ENCODE measurements at regions not wholly inside any gene's neighbourhood (a gene's known extent, or its start where the extent isn't known, plus 50 kb on each side); places are given as distances from the start of the nearest gene placed in this dataset.

DNA sequence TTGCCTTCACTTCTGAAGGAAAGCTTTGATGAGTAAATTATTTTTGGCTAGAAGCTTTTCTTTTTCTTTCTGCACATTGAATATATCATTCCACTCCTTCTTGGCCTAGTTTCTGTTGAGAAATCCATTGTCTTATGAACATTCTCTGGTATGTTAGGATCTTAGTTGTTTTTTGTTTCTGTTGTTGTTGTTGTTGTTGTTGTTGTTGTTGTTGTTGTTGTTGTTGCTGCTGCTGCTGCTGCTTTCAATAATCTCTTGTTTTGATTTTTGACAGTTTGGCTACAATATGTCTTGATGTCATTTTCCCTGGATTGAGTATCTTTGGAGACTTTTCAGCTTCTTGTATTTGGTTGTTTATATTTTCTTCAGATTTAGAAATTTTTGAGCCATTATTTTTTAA, 836.5 kb upstream of the MAN1A1 start:
- H3K9me3 ChIP-seq (ENCODE audit: control insufficient read depth, insufficient read depth, low read length) = peaks cover 10% of the 10 kb centered on the region; the same call in 1 of the 2 replicates
- DNase-seq (ENCODE audit: low read depth, low spot score) = no peak
- H3K4me3 ChIP-seq (ENCODE audit: low read depth, low read length) = no peak overlapping the region
- ChIA-PET CTCF (no interaction called here), POLR2A (no interaction called here)
- no peak overlapping the region for H3K27ac ChIP-seq (ENCODE audit: low read depth, low read length)
- H3K27me3 ChIP-seq (ENCODE audit: control insufficient read depth, insufficient read depth, low read length) = no peaks in the 10 kb centered on the region
- TF ChIP-seq, protein P1, sequence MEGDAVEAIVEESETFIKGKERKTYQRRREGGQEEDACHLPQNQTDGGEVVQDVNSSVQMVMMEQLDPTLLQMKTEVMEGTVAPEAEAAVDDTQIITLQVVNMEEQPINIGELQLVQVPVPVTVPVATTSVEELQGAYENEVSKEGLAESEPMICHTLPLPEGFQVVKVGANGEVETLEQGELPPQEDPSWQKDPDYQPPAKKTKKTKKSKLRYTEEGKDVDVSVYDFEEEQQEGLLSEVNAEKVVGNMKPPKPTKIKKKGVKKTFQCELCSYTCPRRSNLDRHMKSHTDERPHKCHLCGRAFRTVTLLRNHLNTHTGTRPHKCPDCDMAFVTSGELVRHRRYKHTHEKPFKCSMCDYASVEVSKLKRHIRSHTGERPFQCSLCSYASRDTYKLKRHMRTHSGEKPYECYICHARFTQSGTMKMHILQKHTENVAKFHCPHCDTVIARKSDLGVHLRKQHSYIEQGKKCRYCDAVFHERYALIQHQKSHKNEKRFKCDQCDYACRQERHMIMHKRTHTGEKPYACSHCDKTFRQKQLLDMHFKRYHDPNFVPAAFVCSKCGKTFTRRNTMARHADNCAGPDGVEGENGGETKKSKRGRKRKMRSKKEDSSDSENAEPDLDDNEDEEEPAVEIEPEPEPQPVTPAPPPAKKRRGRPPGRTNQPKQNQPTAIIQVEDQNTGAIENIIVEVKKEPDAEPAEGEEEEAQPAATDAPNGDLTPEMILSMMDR (IDR thresholded peaks at IDR 0.05; ENCODE audit: low read depth, low read length) = no peak

DNA sequence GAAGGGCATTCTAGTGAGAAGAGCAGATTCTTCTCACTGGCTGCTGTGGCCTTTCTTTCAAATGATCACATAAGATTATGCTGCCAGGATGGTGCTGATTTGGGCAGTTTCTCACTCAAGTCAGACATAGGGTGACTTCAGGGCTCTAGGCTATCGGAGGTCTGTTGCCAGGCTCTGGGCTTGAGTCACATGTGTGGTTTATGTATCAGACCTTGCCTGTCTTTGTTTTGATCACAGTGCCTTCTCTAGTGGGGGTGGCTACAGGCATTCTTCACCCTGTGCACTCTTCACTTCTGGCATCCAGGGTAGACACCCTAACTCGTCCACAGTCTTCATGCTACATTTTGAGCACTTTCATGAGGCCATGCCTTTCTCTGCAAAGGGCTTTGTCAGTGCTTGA, 823.7 kb upstream of the MAN1A1 start:
- H3K4me3 ChIP-seq (ENCODE audit: low read depth, low read length) = no peak overlapping the region
- no peak for DNase-seq (ENCODE audit: low read depth, low spot score)
- POLR2A ChIA-PET = no interaction called here
- no peaks in the 10 kb centered on the region for H3K27me3 ChIP-seq (ENCODE audit: control insufficient read depth, insufficient read depth, low read length)
- H3K27ac ChIP-seq (ENCODE audit: low read depth, low read length) = no peak overlapping the region
- no peaks in the 10 kb centered on the region for H3K9me3 ChIP-seq (ENCODE audit: control insufficient read depth, insufficient read depth, low read length)
- TF ChIP-seq, protein P1 (IDR thresholded peaks at IDR 0.05; ENCODE audit: low read depth, low read length) = no peak
- CTCF ChIA-PET = no interaction called here

DNA sequence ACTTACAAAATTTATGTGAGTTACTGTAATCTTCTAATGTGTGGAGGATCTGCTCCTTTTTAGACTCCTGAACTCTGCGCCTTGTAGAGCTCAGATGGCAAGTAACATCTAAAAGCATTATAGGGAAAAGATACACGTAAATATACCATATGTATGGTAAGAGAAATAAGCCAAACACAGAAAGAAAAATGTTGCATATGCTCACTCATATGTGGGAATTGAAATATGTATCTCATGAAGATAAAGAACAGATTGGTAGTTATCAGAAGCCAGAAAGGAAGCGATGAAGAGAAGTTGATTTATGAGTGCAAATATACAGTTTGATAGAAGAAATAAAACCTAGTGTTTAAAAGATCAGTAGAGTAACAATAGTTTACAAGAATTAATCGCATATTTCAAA, 815.0 kb upstream of the MAN1A1 start:
- CTCF ChIA-PET = no interaction called here
- POLR2A ChIA-PET = no interaction called here
- H3K9me3 ChIP-seq (ENCODE audit: control insufficient read depth, insufficient read depth, low read length) = no peaks in the 10 kb centered on the region
- no peaks in the 10 kb centered on the region for H3K27me3 ChIP-seq (ENCODE audit: control insufficient read depth, insufficient read depth, low read length)
- DNase-seq (ENCODE audit: low read depth, low spot score) = no peak
- H3K27ac ChIP-seq (ENCODE audit: low read depth, low read length) = no peak overlapping the region
- H3K4me3 ChIP-seq (ENCODE audit: low read depth, low read length) = no peak overlapping the region
- TF ChIP-seq, protein P1 (IDR thresholded peaks at IDR 0.05; ENCODE audit: low read depth, low read length) = no peak

DNA sequence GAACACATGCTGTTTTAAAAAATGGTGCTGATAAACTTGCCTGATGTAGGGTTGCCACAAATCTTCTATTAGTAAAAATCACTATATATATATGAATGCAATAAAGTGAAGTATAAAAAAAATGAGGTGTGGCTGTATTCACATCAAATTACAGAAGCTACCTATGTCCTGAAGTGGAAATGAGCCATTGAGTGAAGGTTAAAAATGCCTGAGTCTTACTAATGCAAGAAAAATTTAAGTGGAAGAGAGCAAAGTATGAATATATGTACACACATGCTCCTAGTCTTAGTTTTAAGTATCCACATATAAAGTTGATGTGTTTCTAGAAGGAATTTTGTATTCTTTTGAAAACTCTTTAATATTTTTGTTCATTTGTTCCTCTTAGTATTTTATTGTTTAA, 808.3 kb upstream of the MAN1A1 start:
- DNase-seq (ENCODE audit: low read depth, low spot score) = no peak

DNA sequence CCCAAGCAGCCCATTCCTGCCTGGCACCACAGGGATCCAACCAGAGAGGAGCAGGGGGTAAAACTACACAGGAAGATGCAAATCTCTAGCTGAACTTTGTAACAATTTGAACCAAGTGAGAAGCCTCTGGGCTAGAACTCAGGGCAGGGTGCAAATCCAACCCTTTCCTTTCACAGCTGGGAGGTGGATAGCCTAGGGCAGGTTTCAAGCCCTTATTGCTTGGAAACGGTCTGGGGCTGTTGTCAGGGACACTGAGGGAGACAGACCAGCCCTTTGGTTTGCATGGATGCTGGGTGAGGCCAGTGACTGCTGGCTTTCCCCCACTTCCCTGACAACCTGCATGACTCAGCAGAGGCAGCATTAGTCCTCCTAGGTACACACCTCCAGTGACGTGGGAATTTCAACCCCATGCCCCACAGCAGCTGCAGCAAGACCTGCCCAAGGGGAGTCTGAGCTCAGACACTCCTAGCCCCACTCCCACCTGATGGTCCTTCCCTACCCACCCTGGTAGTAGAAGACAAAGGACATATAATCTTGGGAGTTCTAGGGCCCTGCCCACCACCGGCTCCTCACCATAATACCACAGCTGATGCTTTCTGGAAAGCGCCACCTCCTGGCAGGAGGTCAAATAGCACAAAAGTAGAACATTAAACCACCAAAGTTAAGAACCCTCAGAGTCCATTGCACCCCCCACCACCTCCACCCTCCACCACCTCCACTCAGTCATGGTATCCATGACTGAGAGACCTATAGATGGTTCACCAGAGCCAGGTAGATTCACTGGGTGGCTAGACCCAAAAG, 797.7 kb upstream of the MAN1A1 start:
- Histone ChIP-seq H3K4me3 (ENCODE audit: low read depth, low read length) (no peak overlapping the region), H3K27ac (ENCODE audit: low read depth, low read length) (no peak overlapping the region), H3K27me3 (ENCODE audit: control insufficient read depth, insufficient read depth, low read length) (no peaks in the 10 kb centered on the region), H3K9me3 (ENCODE audit: control insufficient read depth, insufficient read depth, low read length) (peaks cover 9% of the 10 kb centered on the region; the same call in 1 of the 2 replicates)
- CTCF ChIA-PET = no interaction called here
- DNase-seq (ENCODE audit: low read depth, low spot score) = no peak
- TF ChIP-seq, protein P1 (IDR thresholded peaks at IDR 0.05; ENCODE audit: low read depth, low read length) = no peak
- POLR2A ChIA-PET = no interaction called here

More for the DNA sequence above, 808.3 kb upstream of the MAN1A1 start:
- Histone ChIP-seq H3K4me3 (ENCODE audit: low read depth, low read length) (no peak overlapping the region), H3K9me3 (ENCODE audit: control insufficient read depth, insufficient read depth, low read length) (no peaks in the 10 kb centered on the region), H3K27ac (ENCODE audit: low read depth, low read length) (no peak overlapping the region), H3K27me3 (ENCODE audit: control insufficient read depth, insufficient read depth, low read length) (no peaks in the 10 kb centered on the region)
- ChIA-PET CTCF (no interaction called here), POLR2A (no interaction called here)
- TF ChIP-seq, protein P1 (IDR thresholded peaks at IDR 0.05; ENCODE audit: low read depth, low read length) = no peak

Data from AG04450 (cell line).